ENCODE measurements at regions not wholly inside any gene's neighbourhood (a gene's known extent, or its start where the extent isn't known, plus 50 kb on each side); places are given as distances from the start of the nearest gene placed in this dataset.

DNA sequence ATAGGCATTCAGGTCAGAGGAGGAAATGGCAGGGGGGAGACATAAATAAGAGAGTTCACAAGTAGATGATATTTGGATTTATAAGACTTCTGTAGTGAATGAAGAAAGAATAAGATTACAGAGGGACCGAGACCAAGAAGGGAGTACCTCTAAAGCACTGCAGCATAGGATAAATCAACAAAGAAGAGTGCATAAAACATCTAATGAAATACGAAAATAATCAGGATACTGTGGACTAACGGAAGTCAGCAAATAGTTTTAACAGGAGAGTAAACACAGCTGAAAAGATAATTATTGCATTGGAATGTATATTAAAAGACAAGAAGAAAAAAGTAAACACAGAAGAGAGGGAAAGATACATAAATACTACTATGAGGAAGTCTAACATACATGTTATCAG, 921.9 kb upstream of the PRMT6 start (continued):
- TF ChIP-seq, protein P1, sequence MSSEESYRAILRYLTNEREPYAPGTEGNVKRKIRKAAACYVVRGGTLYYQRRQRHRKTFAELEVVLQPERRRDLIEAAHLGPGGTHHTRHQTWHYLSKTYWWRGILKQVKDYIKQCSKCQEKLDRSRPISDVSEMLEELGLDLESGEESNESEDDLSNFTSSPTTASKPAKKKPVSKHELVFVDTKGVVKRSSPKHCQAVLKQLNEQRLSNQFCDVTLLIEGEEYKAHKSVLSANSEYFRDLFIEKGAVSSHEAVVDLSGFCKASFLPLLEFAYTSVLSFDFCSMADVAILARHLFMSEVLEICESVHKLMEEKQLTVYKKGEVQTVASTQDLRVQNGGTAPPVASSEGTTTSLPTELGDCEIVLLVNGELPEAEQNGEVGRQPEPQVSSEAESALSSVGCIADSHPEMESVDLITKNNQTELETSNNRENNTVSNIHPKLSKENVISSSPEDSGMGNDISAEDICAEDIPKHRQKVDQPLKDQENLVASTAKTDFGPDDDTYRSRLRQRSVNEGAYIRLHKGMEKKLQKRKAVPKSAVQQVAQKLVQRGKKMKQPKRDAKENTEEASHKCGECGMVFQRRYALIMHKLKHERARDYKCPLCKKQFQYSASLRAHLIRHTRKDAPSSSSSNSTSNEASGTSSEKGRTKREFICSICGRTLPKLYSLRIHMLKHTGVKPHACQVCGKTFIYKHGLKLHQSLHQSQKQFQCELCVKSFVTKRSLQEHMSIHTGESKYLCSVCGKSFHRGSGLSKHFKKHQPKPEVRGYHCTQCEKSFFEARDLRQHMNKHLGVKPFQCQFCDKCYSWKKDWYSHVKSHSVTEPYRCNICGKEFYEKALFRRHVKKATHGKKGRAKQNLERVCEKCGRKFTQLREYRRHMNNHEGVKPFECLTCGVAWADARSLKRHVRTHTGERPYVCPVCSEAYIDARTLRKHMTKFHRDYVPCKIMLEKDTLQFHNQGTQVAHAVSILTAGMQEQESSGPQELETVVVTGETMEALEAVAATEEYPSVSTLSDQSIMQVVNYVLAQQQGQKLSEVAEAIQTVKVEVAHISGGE (CRISPR knock-in tag; IDR thresholded peaks at IDR 0.05): no peak
- no peak for TF ChIP-seq YBX1 (IDR thresholded peaks at IDR 0.05)
- no peak for TF ChIP-seq FOXM1 (IDR thresholded peaks at IDR 0.05; ENCODE audit: low read depth, low read length)
- TF ChIP-seq, protein P2, sequence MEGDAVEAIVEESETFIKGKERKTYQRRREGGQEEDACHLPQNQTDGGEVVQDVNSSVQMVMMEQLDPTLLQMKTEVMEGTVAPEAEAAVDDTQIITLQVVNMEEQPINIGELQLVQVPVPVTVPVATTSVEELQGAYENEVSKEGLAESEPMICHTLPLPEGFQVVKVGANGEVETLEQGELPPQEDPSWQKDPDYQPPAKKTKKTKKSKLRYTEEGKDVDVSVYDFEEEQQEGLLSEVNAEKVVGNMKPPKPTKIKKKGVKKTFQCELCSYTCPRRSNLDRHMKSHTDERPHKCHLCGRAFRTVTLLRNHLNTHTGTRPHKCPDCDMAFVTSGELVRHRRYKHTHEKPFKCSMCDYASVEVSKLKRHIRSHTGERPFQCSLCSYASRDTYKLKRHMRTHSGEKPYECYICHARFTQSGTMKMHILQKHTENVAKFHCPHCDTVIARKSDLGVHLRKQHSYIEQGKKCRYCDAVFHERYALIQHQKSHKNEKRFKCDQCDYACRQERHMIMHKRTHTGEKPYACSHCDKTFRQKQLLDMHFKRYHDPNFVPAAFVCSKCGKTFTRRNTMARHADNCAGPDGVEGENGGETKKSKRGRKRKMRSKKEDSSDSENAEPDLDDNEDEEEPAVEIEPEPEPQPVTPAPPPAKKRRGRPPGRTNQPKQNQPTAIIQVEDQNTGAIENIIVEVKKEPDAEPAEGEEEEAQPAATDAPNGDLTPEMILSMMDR (IDR thresholded peaks at IDR 0.05 in 2 of 3, conservative IDR thresholded peaks at IDR 0.05 in 1 of 3; ENCODE audit: control insufficient read depth in 2 of 3, extremely low read depth in 1 of 3, insufficient read depth in 1 of 3, low read depth in 3 of 3, low read length in 3 of 3): no peak
- TF ChIP-seq BCL11A (IDR thresholded peaks at IDR 0.05; ENCODE audit: low read depth, low read length): no peak
- no peak for TF ChIP-seq SP1 (IDR thresholded peaks at IDR 0.05; ENCODE audit: low read depth, low read length)
- no peak for TF ChIP-seq LARP7 (IDR thresholded peaks at IDR 0.05)
- no peak for TF ChIP-seq RFX5 (IDR thresholded peaks at IDR 0.05; ENCODE audit: low read depth, low read length)
- no peak for TF ChIP-seq YY1 (IDR thresholded peaks at IDR 0.05; ENCODE audit: low read depth, low read length)

DNA sequence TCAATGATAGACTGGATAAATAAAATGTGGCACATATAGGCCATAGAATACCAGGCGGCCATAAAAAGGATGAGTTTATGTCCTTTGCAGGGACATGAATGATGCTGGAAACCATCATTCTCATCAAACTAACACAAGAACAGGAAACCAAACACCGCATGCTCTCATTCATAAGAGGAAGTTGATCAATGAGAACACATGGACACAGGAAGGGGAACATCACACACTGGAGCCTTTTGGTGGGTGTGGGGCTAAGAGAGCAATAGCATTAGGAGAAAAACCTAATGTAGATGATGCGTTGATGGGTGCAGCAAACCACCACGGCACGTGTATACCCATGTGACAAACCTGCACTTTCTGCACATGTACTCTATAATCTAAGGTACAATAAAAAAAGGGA, 883.4 kb upstream of the PRMT6 start:
- ATAC-seq (no peak), FAIRE-seq (no peak), DNase-seq (ENCODE audit: low read depth, low spot score) (no peak)
- no peaks in the 10 kb centered on the region for H4K20me1 ChIP-seq (ENCODE audit: control insufficient read depth, insufficient read depth)
- TF ChIP-seq BMI1 (IDR thresholded peaks at IDR 0.05; ENCODE audit: borderline replicate concordance) (no peak), PAX5 (IDR thresholded peaks at IDR 0.05; ENCODE audit: borderline replicate concordance, low read depth, low read length) (no peak), NR2C2 (IDR thresholded peaks at IDR 0.05; ENCODE audit: borderline replicate concordance, control insufficient read depth, insufficient read length, low read depth) (no peak), RAD21 (IDR thresholded peaks at IDR 0.05; ENCODE audit: insufficient read depth, low read depth, low read length) (no peak), SMAD1 (IDR thresholded peaks at IDR 0.05; ENCODE audit: low read depth, partially characterized antibody) (no peak), TCF12 (IDR thresholded peaks at IDR 0.05; ENCODE audit: low read depth, low read length) (no peak), CHD4 (IDR thresholded peaks at IDR 0.05) (no peak), CHD1 (IDR thresholded peaks at IDR 0.05; ENCODE audit: low read depth, low read length) (no peak)
- H3K9ac ChIP-seq (ENCODE audit: control insufficient read depth, insufficient read depth, low read length): no peak overlapping the region
- CTCF ChIA-PET: no interaction called here
- RAD21 ChIA-PET (ENCODE audit: unreplicated experiment): no interaction called here
- intact Hi-C loops (cut with micrococcal nuclease; ENCODE audit: unreplicated experiment) (no loop called here), in situ Hi-C loops (cut with MboI) (no loop called here)
- SMC1A ChIA-PET (ENCODE audit: uncharacterized antibody, unreplicated experiment): no interaction called here
- no peak overlapping the region for H3K4me2 ChIP-seq (ENCODE audit: control insufficient read depth, insufficient read depth)
- no peaks in the 10 kb centered on the region for H3K9me3 ChIP-seq (replicated peaks; ENCODE audit: control insufficient read depth, insufficient read depth, low read length)
- H3K27ac ChIP-seq (ENCODE audit: control insufficient read depth, insufficient read depth): no peak overlapping the region
- BruUV-seq (replicated peaks): no TSS peak
- no peaks in the 10 kb centered on the region for H3K4me1 ChIP-seq (ENCODE audit: control insufficient read depth, insufficient read depth, low read length)
- H3K4me3 ChIP-seq: no peak overlapping the region
- no peaks in the 10 kb centered on the region for H3K36me3 ChIP-seq (ENCODE audit: control insufficient read depth in 2 of 2, insufficient read depth in 2 of 2, low read length in 1 of 2)
- H2AFZ ChIP-seq (ENCODE audit: control insufficient read depth, low read depth, low read length): no peak overlapping the region
- no peaks in the 10 kb centered on the region for H3K79me2 ChIP-seq (ENCODE audit: control insufficient read depth, insufficient read depth, low read length)
- POLR2A ChIA-PET: no interaction called here
- H3K27me3 ChIP-seq (replicated peaks in 1 of 2; ENCODE audit: control insufficient read depth in 2 of 2, insufficient read depth in 2 of 2, low read length in 1 of 2): no peaks in the 10 kb centered on the region
- 67% methylated on average over 5 of the region's 5 CpGs for WGBS (ENCODE audit: insufficient coverage, insufficient replicate concordance, low lambda C conversion rate, missing lambda C conversion rate)

Measured in GM12878 (cell line).